Karpas-422 (cell line): ENCODE measurements at regions not wholly inside any gene's neighbourhood (a gene's known extent, or its start where the extent isn't known, plus 50 kb on each side); places are given as distances from the start of the nearest gene placed in this dataset.

Experiments
- DNase-seq: peaks from one replicate; pipeline ENCODE4 v3.0.0-alpha.2; 2015
- H2AFZ ChIP-seq: fragments of 200-600 bp; sonication (generic); 2 replicates; pipeline ENCODE4 v1.6.1; 2014; ENCODE audit warnings: antibody characterized with exemption, low read length, mixed read lengths
- H3K27ac ChIP-seq: fragments of 200-600 bp; sonication (generic); 2 replicates; pipeline ENCODE4 v1.5.1; 2014; ENCODE audit warnings: mild to moderate bottlenecking, low read length, moderate library complexity
- H3K27me3 ChIP-seq: fragments of 200-600 bp; sonication (generic); 2 replicates; pipeline ENCODE4 v1.6.1; 2014; ENCODE audit warnings: low read length, mixed read lengths
- H3K36me3 ChIP-seq: fragments of 200-600 bp; sonication (generic); 2 replicates; pipeline ENCODE4 v1.6.1; 2014; ENCODE audit warnings: low read length, mixed read lengths; ENCODE audit not compliant: insufficient read depth
- H3K4me1 ChIP-seq: fragments of 200-600 bp; sonication (generic); 2 replicates; pipeline ENCODE4 v1.6.1; 2014; ENCODE audit warnings: mild to moderate bottlenecking, low read length, mixed read lengths
- H3K4me2 ChIP-seq: fragments of 200-600 bp; sonication (generic); 2 replicates; pipeline ENCODE4 v1.6.1; 2014; ENCODE audit warnings: low read length, low read depth, mild to moderate bottlenecking; ENCODE audit not compliant: poor library complexity, severe bottlenecking
- H3K4me3 ChIP-seq: fragments of 200-600 bp; sonication (generic); 2 replicates; pipeline ENCODE4 v1.5.1; 2014; ENCODE audit warnings: mild to moderate bottlenecking, antibody characterized with exemption, low read length, mixed read lengths
- H3K79me2 ChIP-seq: fragments of 200-600 bp; sonication (generic); 2 replicates; pipeline ENCODE4 v1.6.1; 2014; ENCODE audit warnings: mild to moderate bottlenecking, low read length, mixed read lengths
- H3K9ac ChIP-seq: fragments of 200-600 bp; sonication (generic); 2 replicates; pipeline ENCODE4 v1.6.0; 2014; ENCODE audit warnings: low read length
- H3K9me2 ChIP-seq: fragments of 200-600 bp; sonication (generic), shearing (Covaris generic); replicated peaks from 2 replicates; pipeline ENCODE4 v1.6.0; 2014; ENCODE audit warnings: mild to moderate bottlenecking, low read length, moderate library complexity; ENCODE audit not compliant: insufficient read depth
- H3K9me3 ChIP-seq: fragments of 300-700, 200-600 bp; sonication (generic); 2 replicates; pipeline ENCODE4 v1.6.1; 2014; ENCODE audit warnings: low read length, mixed read lengths
- H4K20me1 ChIP-seq: fragments of 200-600 bp; sonication (generic); 2 replicates; pipeline ENCODE4 v1.6.1; 2014; ENCODE audit warnings: mild to moderate bottlenecking, antibody characterized with exemption, low read length, low read depth; ENCODE audit not compliant: insufficient read depth

DNA sequence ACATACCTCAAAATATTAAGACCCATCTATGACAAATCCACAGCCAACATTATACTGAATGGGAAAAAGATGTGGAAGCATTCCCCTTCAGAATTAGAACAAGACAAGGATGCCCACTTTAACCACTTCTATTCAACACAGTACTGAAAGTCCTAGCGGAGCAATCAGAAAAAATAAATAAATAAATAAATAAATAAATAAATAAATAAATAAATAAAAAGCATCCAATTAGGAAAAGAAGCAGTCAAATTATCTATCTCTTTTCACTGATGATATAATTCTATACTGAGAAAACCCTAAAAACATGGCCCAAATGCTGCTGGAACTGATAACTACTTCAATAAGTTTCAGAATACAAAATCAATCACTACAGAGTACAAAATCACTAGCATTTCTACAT lies 67.5 kb downstream of the PRR32 start:
- Histone ChIP-seq H3K4me1 (no peaks in the 10 kb centered on the region), H3K27ac (no peak overlapping the region), H3K4me2 (no peak overlapping the region), H2AFZ (no peak overlapping the region), H3K79me2 (no peaks in the 10 kb centered on the region), H3K9me3 (peaks cover 20% of the 10 kb centered on the region), H3K9ac (no peak overlapping the region), H3K27me3 (no peaks in the 10 kb centered on the region), H4K20me1 (no peaks in the 10 kb centered on the region), H3K4me3 (no peak overlapping the region), H3K9me2 (no peaks in the 10 kb centered on the region), H3K36me3 (no peaks in the 10 kb centered on the region)
- no peak for DNase-seq

DNA sequence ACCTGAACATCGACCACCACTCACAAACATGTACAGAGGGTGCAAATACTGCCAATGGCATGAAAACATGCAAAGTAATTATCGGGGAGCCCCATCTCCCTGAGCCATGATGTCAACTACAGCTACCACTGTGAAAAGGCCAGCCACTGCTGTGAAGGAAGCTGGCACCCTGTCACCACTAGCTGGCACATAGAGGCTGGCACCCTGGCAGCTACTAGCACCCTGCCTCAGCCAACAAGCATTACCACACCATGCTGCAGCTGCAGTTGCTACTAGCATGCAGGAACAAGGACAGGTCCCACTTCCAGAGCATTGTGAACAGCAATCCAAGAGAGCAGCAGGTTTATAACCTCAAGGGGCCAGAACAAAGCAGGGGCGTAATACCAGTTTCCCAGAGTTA lies 81.4 kb downstream of the PRR32 start:
- H3K27ac ChIP-seq, result no peak overlapping the region
- peaks cover 34% of the 10 kb centered on the region for H3K9me3 ChIP-seq
- no peaks in the 10 kb centered on the region for H3K36me3 ChIP-seq
- H3K4me2 ChIP-seq, result no peak overlapping the region
- no peak overlapping the region for H3K4me3 ChIP-seq
- H2AFZ ChIP-seq, result no peak overlapping the region
- H3K4me1 ChIP-seq, result no peaks in the 10 kb centered on the region
- no peak overlapping the region for H3K9ac ChIP-seq
- no peaks in the 10 kb centered on the region for H4K20me1 ChIP-seq
- H3K79me2 ChIP-seq, result no peaks in the 10 kb centered on the region
- no peak for DNase-seq
- no peaks in the 10 kb centered on the region for H3K9me2 ChIP-seq
- H3K27me3 ChIP-seq, result no peaks in the 10 kb centered on the region

DNA sequence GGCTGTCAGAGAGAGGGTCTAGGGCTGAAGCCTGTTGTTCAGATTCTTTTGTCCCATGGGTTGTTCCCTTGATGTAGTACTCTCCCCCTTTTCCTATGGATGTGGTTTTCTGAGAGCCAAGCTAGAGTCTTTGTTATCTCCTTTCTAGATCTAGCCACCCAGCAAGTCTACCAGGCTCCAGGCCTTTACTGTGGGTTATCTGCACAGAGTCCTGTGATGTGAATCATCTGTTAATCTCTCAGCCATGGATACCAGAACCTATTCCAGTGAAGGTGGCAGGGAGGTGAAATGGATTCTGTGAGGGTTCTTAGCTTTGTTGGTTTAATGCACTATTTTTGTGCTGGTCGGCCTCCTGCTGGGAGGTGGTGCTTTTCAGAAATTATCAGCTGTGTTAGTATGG lies 109.5 kb downstream of the PRR32 start:
- no peaks in the 10 kb centered on the region for H3K27me3 ChIP-seq
- no peaks in the 10 kb centered on the region for H3K36me3 ChIP-seq
- DNase-seq, result no peak
- no peak overlapping the region for H3K4me3 ChIP-seq
- no peak overlapping the region for H3K27ac ChIP-seq
- no peak overlapping the region for H3K4me2 ChIP-seq
- no peak overlapping the region for H3K9ac ChIP-seq
- no peaks in the 10 kb centered on the region for H3K79me2 ChIP-seq
- no peaks in the 10 kb centered on the region for H4K20me1 ChIP-seq
- no peaks in the 10 kb centered on the region for H3K4me1 ChIP-seq
- H2AFZ ChIP-seq, result no peak overlapping the region
- no peaks in the 10 kb centered on the region for H3K9me2 ChIP-seq
- H3K9me3 ChIP-seq, result peaks cover 7% of the 10 kb centered on the region

DNA sequence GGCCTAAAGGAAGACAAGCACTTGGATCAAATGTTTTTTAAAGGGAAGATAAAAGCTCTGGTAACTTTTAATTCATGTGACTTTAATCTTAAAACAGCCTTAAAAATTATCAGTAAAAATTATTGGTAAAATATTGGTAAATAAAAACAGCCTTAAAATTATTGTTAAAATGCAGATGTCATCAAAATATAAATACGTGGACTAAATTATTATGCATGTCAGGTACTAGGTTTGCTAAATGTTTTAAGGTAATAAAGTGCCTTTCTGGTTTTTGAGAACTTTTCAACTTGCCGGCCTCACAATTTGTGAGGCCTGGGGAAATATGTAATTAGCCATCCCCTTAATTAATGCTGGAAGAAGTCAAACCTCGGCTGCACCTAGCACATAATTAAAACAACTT lies 147.7 kb downstream of the PRR32 start:
- no peaks in the 10 kb centered on the region for H3K79me2 ChIP-seq
- no peaks in the 10 kb centered on the region for H3K27me3 ChIP-seq
- peaks cover 26% of the 10 kb centered on the region for H3K9me3 ChIP-seq
- H2AFZ ChIP-seq, result no peak overlapping the region
- no peak overlapping the region for H3K4me2 ChIP-seq
- DNase-seq, result no peak
- no peak overlapping the region for H3K4me3 ChIP-seq
- no peaks in the 10 kb centered on the region for H3K36me3 ChIP-seq
- no peak overlapping the region for H3K9ac ChIP-seq
- no peaks in the 10 kb centered on the region for H3K9me2 ChIP-seq
- H3K4me1 ChIP-seq, result no peaks in the 10 kb centered on the region
- H3K27ac ChIP-seq, result no peak overlapping the region
- H4K20me1 ChIP-seq, result no peaks in the 10 kb centered on the region

DNA sequence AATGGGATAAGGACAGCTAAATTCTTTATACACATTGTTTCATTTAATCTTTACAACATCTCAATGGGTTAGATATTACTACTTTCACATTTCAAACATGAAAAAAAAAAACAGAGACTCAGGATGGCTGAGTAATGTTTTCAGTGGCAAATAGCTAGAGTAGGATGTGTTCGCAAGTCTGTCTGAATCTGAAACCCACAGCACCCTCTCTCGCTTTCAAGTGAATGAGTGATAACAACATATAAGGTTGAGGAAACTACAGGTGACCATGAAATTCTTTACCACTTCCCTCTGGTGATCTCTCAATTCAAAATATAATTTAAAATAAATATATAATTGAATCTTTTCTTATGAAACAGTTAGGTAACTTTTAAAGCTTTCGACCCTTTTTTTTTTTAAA lies 162.6 kb downstream of the PRR32 start:
- H3K4me2 ChIP-seq, result no peak overlapping the region
- no peak overlapping the region for H3K27ac ChIP-seq
- no peak overlapping the region for H2AFZ ChIP-seq
- H3K27me3 ChIP-seq, result no peaks in the 10 kb centered on the region
- H3K9me2 ChIP-seq, result no peaks in the 10 kb centered on the region
- H3K9me3 ChIP-seq, result peaks cover 14% of the 10 kb centered on the region; the same call in 1 of the 2 replicates
- H3K4me3 ChIP-seq, result no peak overlapping the region
- no peaks in the 10 kb centered on the region for H3K79me2 ChIP-seq
- H3K9ac ChIP-seq, result no peak overlapping the region
- H3K36me3 ChIP-seq, result no peaks in the 10 kb centered on the region
- no peaks in the 10 kb centered on the region for H3K4me1 ChIP-seq
- H4K20me1 ChIP-seq, result no peaks in the 10 kb centered on the region
- no peak for DNase-seq

DNA sequence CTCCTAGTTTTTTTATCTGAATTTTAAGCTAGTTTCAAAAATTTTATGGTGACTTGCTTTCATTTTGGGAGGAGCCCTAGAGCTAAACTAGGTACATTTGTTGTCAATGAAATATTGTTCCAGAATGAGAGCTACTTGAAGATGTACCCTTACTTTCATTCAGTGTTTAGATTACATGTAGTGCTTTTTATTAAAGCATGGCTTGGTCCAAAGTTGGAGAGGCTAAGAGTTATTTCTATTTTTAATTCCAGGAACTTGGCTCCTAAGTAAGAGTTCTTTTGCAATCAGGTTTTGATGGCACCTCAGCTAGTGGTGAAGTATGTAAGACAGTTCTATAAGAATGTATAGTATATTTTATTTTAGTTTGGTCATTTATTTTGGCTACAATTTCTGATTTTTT lies 165.5 kb downstream of the PRR32 start:
- Histone ChIP-seq H3K9me3 (peaks cover 7% of the 10 kb centered on the region; the same call in 1 of the 2 replicates), H3K27ac (no peak overlapping the region), H3K4me2 (no peak overlapping the region), H3K9ac (no peak overlapping the region), H3K36me3 (no peaks in the 10 kb centered on the region), H3K4me1 (no peaks in the 10 kb centered on the region), H3K27me3 (no peaks in the 10 kb centered on the region), H2AFZ (no peak overlapping the region), H3K9me2 (no peaks in the 10 kb centered on the region), H3K79me2 (no peaks in the 10 kb centered on the region), H4K20me1 (no peaks in the 10 kb centered on the region), H3K4me3 (no peak overlapping the region)
- no peak for DNase-seq

DNA sequence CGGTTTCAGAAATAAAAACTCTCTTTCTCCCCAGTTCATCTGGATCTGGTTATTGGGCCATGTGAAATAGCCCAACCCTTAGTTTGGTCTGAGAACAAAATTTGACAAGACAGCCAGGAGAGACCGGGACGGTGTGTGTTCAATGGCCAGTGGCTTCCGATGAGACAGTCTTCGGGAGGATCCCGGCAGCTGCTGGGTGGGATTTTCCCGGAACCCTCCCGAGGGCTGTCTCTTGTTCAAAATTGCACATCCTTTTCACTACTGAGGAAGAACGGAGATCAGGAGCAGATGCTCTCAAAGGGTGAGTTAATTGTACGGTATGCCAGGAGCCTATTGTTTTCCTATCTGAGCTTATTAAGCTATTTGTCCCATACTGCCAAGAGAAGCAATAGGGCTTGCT lies 166.5 kb downstream of the PRR32 start:
- Histone ChIP-seq H3K79me2 (no peaks in the 10 kb centered on the region), H3K9me2 (no peaks in the 10 kb centered on the region), H3K9me3 (peaks cover 7% of the 10 kb centered on the region), H4K20me1 (no peaks in the 10 kb centered on the region), H3K9ac (no peak overlapping the region), H3K4me2 (no peak overlapping the region), H2AFZ (no peak overlapping the region), H3K4me1 (no peaks in the 10 kb centered on the region), H3K4me3 (no peak overlapping the region), H3K27me3 (no peaks in the 10 kb centered on the region), H3K36me3 (no peaks in the 10 kb centered on the region), H3K27ac (no peak overlapping the region)
- no peak for DNase-seq

DNA sequence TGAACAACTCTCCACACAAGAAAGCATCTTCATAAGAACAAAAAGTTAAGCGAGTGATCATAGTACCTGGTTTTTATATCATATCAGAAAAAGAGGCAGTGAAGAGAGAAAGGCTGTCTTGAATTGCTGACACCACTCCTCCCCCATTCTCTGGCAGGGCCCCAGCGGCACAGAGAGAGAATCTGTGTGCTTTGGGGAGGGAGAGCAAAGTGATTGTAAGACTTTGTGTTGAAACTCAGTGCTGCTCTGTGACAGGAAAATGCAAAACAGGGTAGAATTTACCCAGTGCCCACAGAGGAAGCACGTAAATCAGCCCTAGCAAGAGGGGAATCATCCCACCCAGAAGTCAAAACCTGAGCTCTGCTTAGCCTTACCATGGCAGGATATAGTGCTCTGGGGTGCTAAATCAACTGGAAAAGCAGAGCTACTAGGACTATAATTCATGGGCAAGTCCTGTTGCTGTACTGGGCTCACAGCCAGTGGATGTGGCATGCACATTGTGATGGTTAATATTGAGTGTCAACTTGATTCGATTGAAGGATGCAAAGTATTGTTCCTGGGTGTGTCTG lies 174.6 kb downstream of the PRR32 start:
- Histone ChIP-seq H3K4me3 (no peak overlapping the region), H3K4me2 (no peak overlapping the region)

DNA sequence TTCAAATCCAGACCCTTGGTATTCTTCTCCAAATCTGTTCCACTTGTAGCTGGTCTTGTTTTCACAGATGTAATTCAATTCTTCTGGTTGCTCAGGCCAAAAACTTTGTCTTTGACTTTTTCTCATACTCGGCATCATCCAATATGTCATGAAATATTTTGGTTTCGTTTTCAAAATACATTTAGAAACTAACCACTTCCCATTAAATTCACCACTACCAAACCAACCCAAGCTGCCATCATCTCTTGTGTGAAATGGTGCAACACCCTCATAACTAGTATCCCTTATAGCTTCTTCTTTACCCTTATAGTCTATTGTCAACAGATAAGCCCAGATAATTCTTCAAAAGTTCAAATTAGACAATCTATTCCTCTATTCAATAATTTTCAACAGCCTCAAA lies 192.1 kb downstream of the PRR32 start:
- no peaks in the 10 kb centered on the region for H3K9me2 ChIP-seq
- no peak for DNase-seq
- H3K27ac ChIP-seq, result no peak overlapping the region
- H3K27me3 ChIP-seq, result no peaks in the 10 kb centered on the region
- H3K9me3 ChIP-seq, result peaks cover 9% of the 10 kb centered on the region; the same call in 1 of the 2 replicates
- H3K4me1 ChIP-seq, result no peaks in the 10 kb centered on the region
- no peak overlapping the region for H3K9ac ChIP-seq
- H3K4me2 ChIP-seq, result no peak overlapping the region
- H3K4me3 ChIP-seq, result no peak overlapping the region
- H3K36me3 ChIP-seq, result no peaks in the 10 kb centered on the region
- no peaks in the 10 kb centered on the region for H3K79me2 ChIP-seq
- no peaks in the 10 kb centered on the region for H4K20me1 ChIP-seq
- H2AFZ ChIP-seq, result 0 out of 2 replicates have a peak overlapping the region, but pooled peaks have one; percentile 9

More for the DNA sequence above, 174.6 kb downstream of the PRR32 start:
- Histone ChIP-seq H4K20me1 (no peaks in the 10 kb centered on the region), H3K4me1 (no peaks in the 10 kb centered on the region), H3K36me3 (no peaks in the 10 kb centered on the region), H2AFZ (no peak overlapping the region), H3K9ac (no peak overlapping the region), H3K9me3 (peaks cover 24% of the 10 kb centered on the region), H3K27ac (no peak overlapping the region), H3K9me2 (no peaks in the 10 kb centered on the region), H3K79me2 (no peaks in the 10 kb centered on the region), H3K27me3 (no peaks in the 10 kb centered on the region)
- DNase-seq, result no peak
